HG02623 (cell line): ENCODE measurements at regions not wholly inside any gene's neighbourhood (a gene's known extent, or its start where the extent isn't known, plus 50 kb on each side); places are given as distances from the start of the nearest gene placed in this dataset.
A peak's percentile ranks its signal among the peaks of the same experiment; 100 is the strongest.
"Not testable (repeated sequence)": the region's sequence is repeated elsewhere in the genome, so short reads cannot be mapped to it uniquely, and the experiment has no call there.

Experiments
- ATAC-seq: cut with Tn5 transposase; IDR thresholded peaks from one replicate; pipeline ENCODE4 v1.9.1; 2021; ENCODE audit warnings: moderate library complexity; ENCODE audit not compliant: unreplicated experiment

- no peak for ATAC-seq
Observed at GRCh38 chr14:71237556-71237955, 330.3 kb downstream of the PCNX1 start.

GRCh38 chr14:71238835-71239234 is 331.6 kb downstream of the PCNX1 start:
- ATAC-seq: no peak

- ATAC-seq: no peak
Observed at GRCh38 chr14:71240171-71240570, 332.9 kb downstream of the PCNX1 start.

- ATAC-seq: no peak
Observed at GRCh38 chr14:71240866-71241520, 333.7 kb downstream of the PCNX1 start.

GRCh38 chr14:71242237-71242748 is 335.0 kb downstream of the PCNX1 start:
- no peak for ATAC-seq

GRCh38 chr14:71243697-71244096 is 336.4 kb downstream of the PCNX1 start:
- no peak for ATAC-seq

GRCh38 chr14:71244341-71244740 is 337.1 kb downstream of the PCNX1 start:
- no peak for ATAC-seq

GRCh38 chr14:71245659-71246361 is 338.6 kb downstream of the PCNX1 start:
- no peak for ATAC-seq

GRCh38 chr14:71246539-71246938 is 339.3 kb downstream of the PCNX1 start:
- no peak for ATAC-seq

GRCh38 chr14:71247106-71247505 is 339.8 kb downstream of the PCNX1 start:
- ATAC-seq: no peak

GRCh38 chr14:71248194-71248593 is 340.9 kb downstream of the PCNX1 start:
- ATAC-seq: no peak

GRCh38 chr14:71250347-71250746 is 343.1 kb downstream of the PCNX1 start:
- ATAC-seq: no peak

GRCh38 chr14:71250791-71251190 is 343.5 kb downstream of the PCNX1 start:
- no peak for ATAC-seq

- ATAC-seq: not testable (repeated sequence)
Observed at GRCh38 chr14:71254091-71254719, 346.9 kb downstream of the PCNX1 start.

GRCh38 chr14:71261206-71261605 is 353.9 kb downstream of the PCNX1 start:
- no peak for ATAC-seq

- ATAC-seq: no peak
Observed at GRCh38 chr14:71262441-71262840, 355.2 kb downstream of the PCNX1 start.

GRCh38 chr14:71264260-71264659 is 357.0 kb downstream of the PCNX1 start:
- ATAC-seq: no peak

- ATAC-seq: peak; percentile 72
Observed at GRCh38 chr14:71267007-71267513, 359.8 kb downstream of the PCNX1 start.

GRCh38 chr14:71267691-71268090 is 360.4 kb downstream of the PCNX1 start:
- ATAC-seq: no peak

GRCh38 chr14:71270111-71270510 is 362.9 kb downstream of the PCNX1 start:
- no peak for ATAC-seq

GRCh38 chr14:71271166-71271945 is 364.1 kb downstream of the PCNX1 start:
- no peak for ATAC-seq
